ENCODE measurements at regions not wholly inside any gene's neighbourhood (a gene's known extent, or its start where the extent isn't known, plus 50 kb on each side); places are given as distances from the start of the nearest gene placed in this dataset.

- DNase-seq = no peak
Measured at GRCh38 chr13:106433066-106433465, 102.4 kb downstream of the EFNB2 start.

GRCh38 chr13:106432636-106433035 lies 102.8 kb downstream of the EFNB2 start:
- no peak for DNase-seq

GRCh38 chr13:106426909-106427308 lies 108.6 kb downstream of the EFNB2 start:
- DNase-seq = no peak

GRCh38 chr13:106425661-106426060 lies 109.8 kb downstream of the EFNB2 start:
- no peak for DNase-seq

- no peak for DNase-seq
Measured at GRCh38 chr13:106424805-106425204, 110.7 kb downstream of the EFNB2 start.

GRCh38 chr13:106423530-106423929 lies 111.9 kb downstream of the EFNB2 start:
- no peak for DNase-seq

- no peak for DNase-seq
Measured at GRCh38 chr13:106418556-106418955, 116.9 kb downstream of the EFNB2 start.

GRCh38 chr13:106417467-106418110 lies 117.9 kb downstream of the EFNB2 start:
- DNase-seq = peak; percentile 31

GRCh38 chr13:106416645-106417044 lies 118.8 kb downstream of the EFNB2 start:
- no peak for DNase-seq

- no peak for DNase-seq
Measured at GRCh38 chr13:106415971-106416370, 119.5 kb downstream of the EFNB2 start.

- no peak for DNase-seq
Measured at GRCh38 chr13:106415442-106415841, 120.0 kb downstream of the EFNB2 start.

- no peak for DNase-seq
Measured at GRCh38 chr13:106407338-106407737, 128.1 kb downstream of the EFNB2 start.

- DNase-seq = no peak
Measured at GRCh38 chr13:106405731-106406130, 129.7 kb downstream of the EFNB2 start.

GRCh38 chr13:106403280-106403679 lies 132.2 kb downstream of the EFNB2 start:
- no peak for DNase-seq

GRCh38 chr13:106402866-106403265 lies 132.6 kb downstream of the EFNB2 start:
- no peak for DNase-seq

GRCh38 chr13:106401081-106401480 lies 134.4 kb downstream of the EFNB2 start:
- DNase-seq = no peak

- DNase-seq = no peak
Measured at GRCh38 chr13:106400289-106400688, 135.2 kb downstream of the EFNB2 start.

- DNase-seq = no peak
Measured at GRCh38 chr13:106398289-106398688, 137.2 kb downstream of the EFNB2 start.

GRCh38 chr13:106393776-106394175 lies 141.7 kb downstream of the EFNB2 start:
- DNase-seq = no peak

GRCh38 chr13:106391681-106392080 lies 143.8 kb downstream of the EFNB2 start:
- no peak for DNase-seq

GRCh38 chr13:106391271-106391670 lies 144.2 kb downstream of the EFNB2 start:
- DNase-seq = no peak

- no peak for DNase-seq
Measured at GRCh38 chr13:106390367-106390766, 145.1 kb downstream of the EFNB2 start.

GRCh38 chr13:106385654-106386053 lies 149.8 kb downstream of the EFNB2 start:
- DNase-seq = no peak

GRCh38 chr13:106384516-106384915 lies 150.9 kb downstream of the EFNB2 start:
- DNase-seq = no peak

- DNase-seq = no peak
Measured at GRCh38 chr13:106383791-106384190, 151.7 kb downstream of the EFNB2 start.

Data from femur (tissue), 1 donor.